HepG2 (cell line): ENCODE measurements at regions not wholly inside any gene's neighbourhood (a gene's known extent, or its start where the extent isn't known, plus 50 kb on each side); places are given as distances from the start of the nearest gene placed in this dataset.

ENCODE experiments used
- HES4 ChIP-seq: sonication (generic); formaldehyde crosslinking; IDR thresholded peaks from 2 replicates; pipeline ENCODE4 v1.9.0; 2021; ENCODE audit warnings: mild to moderate bottlenecking, missing genetic modification reagents, borderline replicate concordance
- HMGA1 ChIP-seq: sonication (generic); formaldehyde crosslinking; conservative IDR thresholded peaks from 2 replicates; pipeline ENCODE4 v1.4.0; 2020; ENCODE audit warnings: missing genetic modification reagents
- NFKB2 ChIP-seq: sonication (generic); formaldehyde crosslinking; IDR thresholded peaks from 2 replicates; pipeline ENCODE4 v1.4.0; 2020; ENCODE audit warnings: missing genetic modification reagents, borderline replicate concordance
- POLR2AphosphoS2 ChIP-seq: IDR thresholded peaks from 2 replicates; pipeline ENCODE4 v1.6.1; 2011; ENCODE audit warnings: low read depth, low read length, improper control_type of control experiment
- ZBTB7A ChIP-seq: sonication (generic); formaldehyde crosslinking; IDR thresholded peaks from 2 replicates; pipeline ENCODE4 v1.8.0; 2022; ENCODE audit warnings: mild to moderate bottlenecking, missing genetic modification reagents
- ZKSCAN1 ChIP-seq: fragments of 150-350 bp; IDR thresholded peaks from 2 replicates; pipeline ENCODE4 v1.6.1; 2014; ENCODE audit warnings: low read length
- ZMAT3 ChIP-seq: sonication (generic); formaldehyde crosslinking; conservative IDR thresholded peaks from 2 replicates; pipeline ENCODE4 v1.7.0; 2021; ENCODE audit warnings: missing genetic modification reagents
- ZMYM3 ChIP-seq: sonication (generic); formaldehyde crosslinking; IDR thresholded peaks from 2 replicates; pipeline ENCODE4 v1.5.1; 2020; ENCODE audit warnings: mild to moderate bottlenecking, missing genetic modification reagents
- ZNF253 ChIP-seq: sonication (generic); formaldehyde crosslinking; IDR thresholded peaks from 2 replicates; pipeline ENCODE4 v1.8.0; 2022; ENCODE audit warnings: mild to moderate bottlenecking, missing genetic modification reagents, borderline replicate concordance
- TF ChIP-seq, protein P1 (sequence below): sonication (generic); formaldehyde crosslinking; IDR thresholded peaks from 2 replicates; pipeline ENCODE4 v1.4.0; 2020; ENCODE audit warnings: missing genetic modification reagents, mild to moderate bottlenecking, borderline replicate concordance
- TF ChIP-seq, protein P2 (sequence below): sonication (generic); formaldehyde crosslinking; IDR thresholded peaks from 2 replicates; pipeline ENCODE4 v1.5.0; 2020; ENCODE audit warnings: missing genetic modification reagents
- TF ChIP-seq, protein P3 (sequence below): IDR thresholded peaks from 2 replicates; pipeline ENCODE4 v1.6.1; 2016; ENCODE audit warnings: mild to moderate bottlenecking
- TF ChIP-seq, protein P4 (sequence below): sonication (generic); formaldehyde crosslinking; IDR thresholded peaks from 2 replicates; pipeline ENCODE4 v1.4.0; 2020; ENCODE audit warnings: mild to moderate bottlenecking, missing genetic modification reagents
- TF ChIP-seq, protein P5 (sequence below): IDR thresholded peaks from 2 replicates; pipeline ENCODE4 v1.6.1; 2016; ENCODE audit warnings: low read depth, control low read depth
- TF ChIP-seq, protein P6 (sequence below): sonication (generic); formaldehyde crosslinking; IDR thresholded peaks from 2 replicates; pipeline ENCODE4 v1.5.0; 2020; ENCODE audit warnings: missing genetic modification reagents
- TF ChIP-seq, protein P7 (sequence below): sonication (generic); formaldehyde crosslinking; IDR thresholded peaks from 2 replicates; pipeline ENCODE4 v1.4.0; 2020; ENCODE audit warnings: missing genetic modification reagents, borderline replicate concordance
- TF ChIP-seq, protein P8 (sequence below): sonication (generic); formaldehyde crosslinking; IDR thresholded peaks from 2 replicates; pipeline ENCODE4 v1.9.0; 2021; ENCODE audit warnings: missing genetic modification reagents, mild to moderate bottlenecking, borderline replicate concordance

DNA sequence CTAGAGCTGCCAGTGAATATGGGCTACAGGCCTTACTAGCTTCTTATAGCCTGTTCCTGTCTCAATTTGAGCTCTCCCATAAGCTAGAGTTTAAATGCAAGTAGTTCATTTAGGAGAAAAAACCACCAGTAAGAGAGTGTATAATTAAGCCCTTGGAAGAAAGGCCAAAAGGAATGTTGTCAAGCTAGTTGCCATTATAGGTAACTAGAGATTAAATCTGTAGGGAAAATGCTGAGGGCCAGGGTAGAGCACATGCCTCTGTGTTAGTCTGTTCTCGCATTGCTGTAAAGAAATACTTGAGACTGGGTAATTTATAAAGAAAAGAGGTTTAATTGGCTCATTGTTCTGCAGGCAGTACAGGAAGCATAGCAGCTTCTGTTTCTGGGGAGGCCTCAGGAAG, 410.2 kb downstream of the MID1IP1 start (continued):
- TF ChIP-seq, protein P1, sequence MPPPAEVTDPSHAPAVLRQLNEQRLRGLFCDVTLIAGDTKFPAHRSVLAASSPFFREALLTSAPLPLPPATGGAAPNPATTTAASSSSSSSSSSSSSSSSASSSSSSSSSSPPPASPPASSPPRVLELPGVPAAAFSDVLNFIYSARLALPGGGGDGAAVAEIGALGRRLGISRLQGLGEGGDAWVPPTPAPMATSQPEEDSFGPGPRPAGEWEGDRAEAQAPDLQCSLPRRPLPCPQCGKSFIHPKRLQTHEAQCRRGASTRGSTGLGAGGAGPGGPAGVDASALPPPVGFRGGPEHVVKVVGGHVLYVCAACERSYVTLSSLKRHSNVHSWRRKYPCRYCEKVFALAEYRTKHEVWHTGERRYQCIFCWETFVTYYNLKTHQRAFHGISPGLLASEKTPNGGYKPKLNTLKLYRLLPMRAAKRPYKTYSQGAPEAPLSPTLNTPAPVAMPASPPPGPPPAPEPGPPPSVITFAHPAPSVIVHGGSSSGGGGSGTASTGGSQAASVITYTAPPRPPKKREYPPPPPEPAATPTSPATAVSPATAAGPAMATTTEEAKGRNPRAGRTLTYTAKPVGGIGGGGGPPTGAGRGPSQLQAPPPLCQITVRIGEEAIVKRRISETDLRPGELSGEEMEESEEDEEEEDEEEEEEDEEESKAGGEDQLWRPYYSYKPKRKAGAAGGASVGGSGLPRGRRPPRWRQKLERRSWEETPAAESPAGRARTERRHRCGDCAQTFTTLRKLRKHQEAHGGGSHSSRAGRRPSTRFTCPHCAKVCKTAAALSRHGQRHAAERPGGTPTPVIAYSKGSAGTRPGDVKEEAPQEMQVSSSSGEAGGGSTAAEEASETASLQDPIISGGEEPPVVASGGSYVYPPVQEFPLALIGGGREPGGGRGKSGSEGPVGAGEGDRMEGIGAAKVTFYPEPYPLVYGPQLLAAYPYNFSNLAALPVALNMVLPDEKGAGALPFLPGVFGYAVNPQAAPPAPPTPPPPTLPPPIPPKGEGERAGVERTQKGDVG (CRISPR knock-in tag): no peak
- TF ChIP-seq, protein P2, sequence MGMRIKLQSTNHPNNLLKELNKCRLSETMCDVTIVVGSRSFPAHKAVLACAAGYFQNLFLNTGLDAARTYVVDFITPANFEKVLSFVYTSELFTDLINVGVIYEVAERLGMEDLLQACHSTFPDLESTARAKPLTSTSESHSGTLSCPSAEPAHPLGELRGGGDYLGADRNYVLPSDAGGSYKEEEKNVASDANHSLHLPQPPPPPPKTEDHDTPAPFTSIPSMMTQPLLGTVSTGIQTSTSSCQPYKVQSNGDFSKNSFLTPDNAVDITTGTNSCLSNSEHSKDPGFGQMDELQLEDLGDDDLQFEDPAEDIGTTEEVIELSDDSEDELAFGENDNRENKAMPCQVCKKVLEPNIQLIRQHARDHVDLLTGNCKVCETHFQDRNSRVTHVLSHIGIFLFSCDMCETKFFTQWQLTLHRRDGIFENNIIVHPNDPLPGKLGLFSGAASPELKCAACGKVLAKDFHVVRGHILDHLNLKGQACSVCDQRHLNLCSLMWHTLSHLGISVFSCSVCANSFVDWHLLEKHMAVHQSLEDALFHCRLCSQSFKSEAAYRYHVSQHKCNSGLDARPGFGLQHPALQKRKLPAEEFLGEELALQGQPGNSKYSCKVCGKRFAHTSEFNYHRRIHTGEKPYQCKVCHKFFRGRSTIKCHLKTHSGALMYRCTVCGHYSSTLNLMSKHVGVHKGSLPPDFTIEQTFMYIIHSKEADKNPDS (CRISPR knock-in tag): no peak
- TF ChIP-seq ZBTB7A (CRISPR knock-in tag) (no peak), ZMYM3 (CRISPR knock-in tag) (no peak), ZMAT3 (CRISPR knock-in tag) (no peak), NFKB2 (no peak), ZKSCAN1 (no peak), ZNF253 (CRISPR knock-in tag) (no peak), HES4 (no peak), HMGA1 (CRISPR knock-in tag) (no peak), POLR2AphosphoS2 (no peak)
- TF ChIP-seq, protein P3, sequence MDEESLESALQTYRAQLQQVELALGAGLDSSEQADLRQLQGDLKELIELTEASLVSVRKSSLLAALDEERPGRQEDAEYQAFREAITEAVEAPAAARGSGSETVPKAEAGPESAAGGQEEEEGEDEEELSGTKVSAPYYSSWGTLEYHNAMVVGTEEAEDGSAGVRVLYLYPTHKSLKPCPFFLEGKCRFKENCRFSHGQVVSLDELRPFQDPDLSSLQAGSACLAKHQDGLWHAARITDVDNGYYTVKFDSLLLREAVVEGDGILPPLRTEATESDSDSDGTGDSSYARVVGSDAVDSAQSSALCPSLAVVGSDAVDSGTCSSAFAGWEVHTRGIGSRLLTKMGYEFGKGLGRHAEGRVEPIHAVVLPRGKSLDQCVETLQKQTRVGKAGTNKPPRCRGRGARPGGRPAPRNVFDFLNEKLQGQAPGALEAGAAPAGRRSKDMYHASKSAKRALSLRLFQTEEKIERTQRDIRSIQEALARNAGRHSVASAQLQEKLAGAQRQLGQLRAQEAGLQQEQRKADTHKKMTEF: no peak
- TF ChIP-seq, protein P4, sequence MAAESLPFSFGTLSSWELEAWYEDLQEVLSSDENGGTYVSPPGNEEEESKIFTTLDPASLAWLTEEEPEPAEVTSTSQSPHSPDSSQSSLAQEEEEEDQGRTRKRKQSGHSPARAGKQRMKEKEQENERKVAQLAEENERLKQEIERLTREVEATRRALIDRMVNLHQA (CRISPR knock-in tag): no peak
- TF ChIP-seq, protein P5, sequence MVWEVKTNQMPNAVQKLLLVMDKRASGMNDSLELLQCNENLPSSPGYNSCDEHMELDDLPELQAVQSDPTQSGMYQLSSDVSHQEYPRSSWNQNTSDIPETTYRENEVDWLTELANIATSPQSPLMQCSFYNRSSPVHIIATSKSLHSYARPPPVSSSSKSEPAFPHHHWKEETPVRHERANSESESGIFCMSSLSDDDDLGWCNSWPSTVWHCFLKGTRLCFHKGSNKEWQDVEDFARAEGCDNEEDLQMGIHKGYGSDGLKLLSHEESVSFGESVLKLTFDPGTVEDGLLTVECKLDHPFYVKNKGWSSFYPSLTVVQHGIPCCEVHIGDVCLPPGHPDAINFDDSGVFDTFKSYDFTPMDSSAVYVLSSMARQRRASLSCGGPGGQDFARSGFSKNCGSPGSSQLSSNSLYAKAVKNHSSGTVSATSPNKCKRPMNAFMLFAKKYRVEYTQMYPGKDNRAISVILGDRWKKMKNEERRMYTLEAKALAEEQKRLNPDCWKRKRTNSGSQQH (CRISPR knock-in tag): no peak
- TF ChIP-seq, protein P6, sequence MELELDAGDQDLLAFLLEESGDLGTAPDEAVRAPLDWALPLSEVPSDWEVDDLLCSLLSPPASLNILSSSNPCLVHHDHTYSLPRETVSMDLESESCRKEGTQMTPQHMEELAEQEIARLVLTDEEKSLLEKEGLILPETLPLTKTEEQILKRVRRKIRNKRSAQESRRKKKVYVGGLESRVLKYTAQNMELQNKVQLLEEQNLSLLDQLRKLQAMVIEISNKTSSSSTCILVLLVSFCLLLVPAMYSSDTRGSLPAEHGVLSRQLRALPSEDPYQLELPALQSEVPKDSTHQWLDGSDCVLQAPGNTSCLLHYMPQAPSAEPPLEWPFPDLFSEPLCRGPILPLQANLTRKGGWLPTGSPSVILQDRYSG (CRISPR knock-in tag): no peak
- TF ChIP-seq, protein P7, sequence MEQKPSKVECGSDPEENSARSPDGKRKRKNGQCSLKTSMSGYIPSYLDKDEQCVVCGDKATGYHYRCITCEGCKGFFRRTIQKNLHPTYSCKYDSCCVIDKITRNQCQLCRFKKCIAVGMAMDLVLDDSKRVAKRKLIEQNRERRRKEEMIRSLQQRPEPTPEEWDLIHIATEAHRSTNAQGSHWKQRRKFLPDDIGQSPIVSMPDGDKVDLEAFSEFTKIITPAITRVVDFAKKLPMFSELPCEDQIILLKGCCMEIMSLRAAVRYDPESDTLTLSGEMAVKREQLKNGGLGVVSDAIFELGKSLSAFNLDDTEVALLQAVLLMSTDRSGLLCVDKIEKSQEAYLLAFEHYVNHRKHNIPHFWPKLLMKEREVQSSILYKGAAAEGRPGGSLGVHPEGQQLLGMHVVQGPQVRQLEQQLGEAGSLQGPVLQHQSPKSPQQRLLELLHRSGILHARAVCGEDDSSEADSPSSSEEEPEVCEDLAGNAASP: no peak
- TF ChIP-seq, protein P8, sequence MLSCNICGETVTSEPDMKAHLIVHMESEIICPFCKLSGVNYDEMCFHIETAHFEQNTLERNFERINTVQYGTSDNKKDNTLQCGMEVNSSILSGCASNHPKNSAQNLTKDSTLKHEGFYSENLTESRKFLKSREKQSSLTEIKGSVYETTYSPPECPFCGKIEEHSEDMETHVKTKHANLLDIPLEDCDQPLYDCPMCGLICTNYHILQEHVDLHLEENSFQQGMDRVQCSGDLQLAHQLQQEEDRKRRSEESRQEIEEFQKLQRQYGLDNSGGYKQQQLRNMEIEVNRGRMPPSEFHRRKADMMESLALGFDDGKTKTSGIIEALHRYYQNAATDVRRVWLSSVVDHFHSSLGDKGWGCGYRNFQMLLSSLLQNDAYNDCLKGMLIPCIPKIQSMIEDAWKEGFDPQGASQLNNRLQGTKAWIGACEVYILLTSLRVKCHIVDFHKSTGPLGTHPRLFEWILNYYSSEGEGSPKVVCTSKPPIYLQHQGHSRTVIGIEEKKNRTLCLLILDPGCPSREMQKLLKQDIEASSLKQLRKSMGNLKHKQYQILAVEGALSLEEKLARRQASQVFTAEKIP (CRISPR knock-in tag): no peak
